HEK293 (cell line): ENCODE measurements at regions not wholly inside any gene's neighbourhood (a gene's known extent, or its start where the extent isn't known, plus 50 kb on each side); places are given as distances from the start of the nearest gene placed in this dataset.

Source experiments
- CTCF ChIP-seq: fragments of 450-650 bp; formaldehyde crosslinking; IDR thresholded peaks from 2 replicates; pipeline ENCODE4 v1.5.1; 2016; ENCODE audit warnings: missing biosample characterization, missing genetic modification characterization
- EGR2 ChIP-seq: fragments of 450-650 bp; formaldehyde crosslinking; IDR thresholded peaks from 2 replicates; pipeline ENCODE4 v1.5.1; 2016; ENCODE audit warnings: low read depth, missing biosample characterization, missing genetic modification characterization
- MYNN ChIP-seq: fragments of 450-650 bp; formaldehyde crosslinking; IDR thresholded peaks from 2 replicates; pipeline ENCODE4 v1.5.1; 2016; ENCODE audit warnings: missing biosample characterization, missing genetic modification characterization, borderline replicate concordance
- PATZ1 ChIP-seq: fragments of 450-650 bp; formaldehyde crosslinking; IDR thresholded peaks from 2 replicates; pipeline ENCODE4 v1.5.1; 2016; ENCODE audit warnings: missing biosample characterization, missing genetic modification characterization
- REPIN1 ChIP-seq: fragments of 450-650 bp; formaldehyde crosslinking; IDR thresholded peaks from 2 replicates; pipeline ENCODE4 v1.5.1; 2017; ENCODE audit warnings: missing biosample characterization, missing genetic modification characterization, low read depth
- SETDB1 ChIP-seq: IDR thresholded peaks from one replicate; pipeline ENCODE4 v1.6.1; 2017; ENCODE audit warnings: mild to moderate bottlenecking, low read length, moderate library complexity, mixed read lengths; ENCODE audit not compliant: insufficient read length
- SP7 ChIP-seq: fragments of 450-650 bp; formaldehyde crosslinking; IDR thresholded peaks from 2 replicates; pipeline ENCODE4 v1.5.1; 2016; ENCODE audit warnings: missing biosample characterization, missing genetic modification characterization
- TRIM28 ChIP-seq: IDR thresholded peaks from 2 replicates; pipeline ENCODE4 v1.6.1; 2011; ENCODE audit warnings: low read length, control low read depth, borderline replicate concordance
- ZNF514 ChIP-seq: fragments of 450-650 bp; formaldehyde crosslinking; IDR thresholded peaks from 2 replicates; pipeline ENCODE4 v1.5.1; 2016; ENCODE audit warnings: missing biosample characterization, missing genetic modification characterization
- ZNF530 ChIP-seq: fragments of 450-650 bp; formaldehyde crosslinking; IDR thresholded peaks from 2 replicates; pipeline ENCODE4 v1.5.1; 2016; ENCODE audit warnings: low read depth, missing biosample characterization, missing genetic modification characterization
- ZNF792 ChIP-seq: fragments of 450-650 bp; formaldehyde crosslinking; IDR thresholded peaks from 2 replicates; pipeline ENCODE4 v1.5.1; 2016; ENCODE audit warnings: missing biosample characterization, missing genetic modification characterization

- no peak for TF ChIP-seq CTCF (tag by site-specific recombination)
- TF ChIP-seq EGR2 (tag by site-specific recombination) = no peak
- TF ChIP-seq REPIN1 (tag by site-specific recombination) = no peak
- TF ChIP-seq ZNF514 (tag by site-specific recombination) = no peak
- TF ChIP-seq ZNF792 (tag by site-specific recombination) = no peak
- TF ChIP-seq SP7 (tag by site-specific recombination) = no peak
- TF ChIP-seq MYNN (tag by site-specific recombination) = no peak
- no peak for TF ChIP-seq ZNF530 (tag by site-specific recombination)
- TF ChIP-seq TRIM28 = no peak
- no peak for TF ChIP-seq SETDB1
- TF ChIP-seq PATZ1 (tag by site-specific recombination) = no peak
Measured at GRCh38 chr1:157196245-157196543, 58.0 kb upstream of the ETV3 start.
